ENCODE measurements at regions not wholly inside any gene's neighbourhood (a gene's known extent, or its start where the extent isn't known, plus 50 kb on each side); places are given as distances from the start of the nearest gene placed in this dataset.

- no peak for TF ChIP-seq RAD21 (conservative IDR thresholded peaks at IDR 0.05 in 1 of 2, IDR thresholded peaks at IDR 0.05 in 1 of 2)
- no peak for TF ChIP-seq SMC3 (IDR thresholded peaks at IDR 0.05)
- no peak for TF ChIP-seq CTCF (IDR thresholded peaks at IDR 0.05)
- no peak for TF ChIP-seq CEBPB (IDR thresholded peaks at IDR 0.05)
- no peak for TF ChIP-seq CHD4 (IDR thresholded peaks at IDR 0.05; ENCODE audit: borderline replicate concordance)
- TF ChIP-seq RFX5 (IDR thresholded peaks at IDR 0.05), result no peak
- TF ChIP-seq KDM1A (IDR thresholded peaks at IDR 0.05; ENCODE audit: low read depth), result no peak
- TF ChIP-seq PBX3 (IDR thresholded peaks at IDR 0.05), result no peak
- no peak for TF ChIP-seq CHD2 (IDR thresholded peaks at IDR 0.05; ENCODE audit: low read length, partially characterized antibody)
- TF ChIP-seq MAX (IDR thresholded peaks at IDR 0.05), result no peak
- no peak for TF ChIP-seq ELK1 (IDR thresholded peaks at IDR 0.05; ENCODE audit: low read depth, low read length)
- TF ChIP-seq MAFK (IDR thresholded peaks at IDR 0.05; ENCODE audit: partially characterized antibody), result no peak
- no peak for TF ChIP-seq POLR2A (IDR thresholded peaks at IDR 0.05; ENCODE audit: low read length)
Observed at GRCh38 chr7:17421941-17422340, 123.5 kb downstream of the AHR start.
